Esophagus squamous epithelium (tissue), 4 donors: ENCODE measurements at regions not wholly inside any gene's neighbourhood (a gene's known extent, or its start where the extent isn't known, plus 50 kb on each side); places are given as distances from the start of the nearest gene placed in this dataset.

Experiments
- POLR2A ChIP-seq, 4 donors: fragments of 450-650 bp; IDR thresholded peaks; one replicate each; pipeline ENCODE4 v1.6.1; 2017; ENCODE audit warnings: antibody characterized with exemption in 4 of 4, mild to moderate bottlenecking in 4 of 4, moderate library complexity in 3 of 4
- TF ChIP-seq, protein P1 (sequence below), 6 experiments: fragments of 450-650 bp in 4 of 6; fragments of 200-600 bp in 2 of 6; sonication (generic) in 2 of 6; IDR thresholded peaks; one replicate each; pipeline ENCODE4 v1.5.1; 2016 to 2019; ENCODE audit warnings: antibody characterized with exemption in 6 of 6, mild to moderate bottlenecking in 4 of 6, moderate library complexity in 4 of 6

DNA sequence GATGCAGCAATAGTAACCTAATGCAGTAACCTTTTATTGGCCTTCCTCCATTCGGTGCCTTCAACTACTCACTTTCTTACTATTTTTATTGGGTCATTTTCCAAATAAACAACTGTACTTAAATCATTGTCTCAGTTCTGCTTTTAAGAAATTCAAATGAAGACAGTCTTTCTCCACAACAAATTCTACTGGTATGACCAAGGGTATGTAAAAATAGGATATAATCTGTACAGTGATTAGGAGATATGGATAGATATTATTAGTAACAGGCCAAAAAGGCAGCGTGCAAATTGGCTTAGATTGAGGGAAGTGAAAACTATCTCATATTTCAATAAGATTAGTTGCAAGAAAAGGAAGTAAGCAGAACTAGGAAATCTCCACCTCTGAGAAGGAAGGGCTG is 177.4 kb upstream of the PPP1R2C start:
- TF ChIP-seq, protein P1, sequence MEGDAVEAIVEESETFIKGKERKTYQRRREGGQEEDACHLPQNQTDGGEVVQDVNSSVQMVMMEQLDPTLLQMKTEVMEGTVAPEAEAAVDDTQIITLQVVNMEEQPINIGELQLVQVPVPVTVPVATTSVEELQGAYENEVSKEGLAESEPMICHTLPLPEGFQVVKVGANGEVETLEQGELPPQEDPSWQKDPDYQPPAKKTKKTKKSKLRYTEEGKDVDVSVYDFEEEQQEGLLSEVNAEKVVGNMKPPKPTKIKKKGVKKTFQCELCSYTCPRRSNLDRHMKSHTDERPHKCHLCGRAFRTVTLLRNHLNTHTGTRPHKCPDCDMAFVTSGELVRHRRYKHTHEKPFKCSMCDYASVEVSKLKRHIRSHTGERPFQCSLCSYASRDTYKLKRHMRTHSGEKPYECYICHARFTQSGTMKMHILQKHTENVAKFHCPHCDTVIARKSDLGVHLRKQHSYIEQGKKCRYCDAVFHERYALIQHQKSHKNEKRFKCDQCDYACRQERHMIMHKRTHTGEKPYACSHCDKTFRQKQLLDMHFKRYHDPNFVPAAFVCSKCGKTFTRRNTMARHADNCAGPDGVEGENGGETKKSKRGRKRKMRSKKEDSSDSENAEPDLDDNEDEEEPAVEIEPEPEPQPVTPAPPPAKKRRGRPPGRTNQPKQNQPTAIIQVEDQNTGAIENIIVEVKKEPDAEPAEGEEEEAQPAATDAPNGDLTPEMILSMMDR (IDR thresholded peaks at IDR 0.05), result no peak
- TF ChIP-seq POLR2A (IDR thresholded peaks at IDR 0.05), result no peak
